HFF-Myc (cell line): ENCODE measurements at regions not wholly inside any gene's neighbourhood (a gene's known extent, or its start where the extent isn't known, plus 50 kb on each side); places are given as distances from the start of the nearest gene placed in this dataset.
"Not testable (repeated sequence)": the region's sequence is repeated elsewhere in the genome, so short reads cannot be mapped to it uniquely, and the experiment has no call there.

Source experiments
- DNase-seq: peaks from one replicate; pipeline ENCODE4 v3.0.0-alpha.2; 2011; ENCODE audit warnings: low read depth; ENCODE audit errors: extremely low read depth
- H3K4me3 ChIP-seq: replicated peaks from 2 replicates; pipeline ENCODE4 v1.5.1; 2011; ENCODE audit warnings: low read depth, mild to moderate bottlenecking, control low read depth, low read length
- CTCF ChIP-seq: IDR thresholded peaks from 2 replicates; pipeline ENCODE4 v1.5.1; 2012; ENCODE audit warnings: mild to moderate bottlenecking, low read depth, low read length, control low read depth; ENCODE audit errors: missing control alignments

- no peak for DNase-seq
- H3K4me3 ChIP-seq, result no peak overlapping the region
- no peak for TF ChIP-seq CTCF
Observed at GRCh38 chr6:76914737-76915136, 548.6 kb downstream of the HTR1B start.

GRCh38 chr6:76905541-76905940, 557.8 kb downstream of the HTR1B start:
- H3K4me3 ChIP-seq, DNase-seq: not testable (repeated sequence)

GRCh38 chr6:76892542-76892941, 570.7 kb downstream of the HTR1B start:
- no peak for DNase-seq
- TF ChIP-seq CTCF, result no peak
- H3K4me3 ChIP-seq, result no peak overlapping the region

GRCh38 chr6:76888351-76888750, 574.9 kb downstream of the HTR1B start:
- DNase-seq, result no peak
- TF ChIP-seq CTCF, result no peak
- H3K4me3 ChIP-seq, result no peak overlapping the region

GRCh38 chr6:76886900-76887299, 576.4 kb downstream of the HTR1B start:
- DNase-seq, result no peak
- TF ChIP-seq CTCF, result no peak
- H3K4me3 ChIP-seq, result no peak overlapping the region

GRCh38 chr6:76885861-76886301, 577.4 kb downstream of the HTR1B start:
- no peak for DNase-seq
- H3K4me3 ChIP-seq, result no peak overlapping the region
- no peak for TF ChIP-seq CTCF

GRCh38 chr6:76881414-76881813, 581.9 kb downstream of the HTR1B start:
- TF ChIP-seq CTCF, result no peak
- H3K4me3 ChIP-seq, result no peak overlapping the region
- no peak for DNase-seq
